ENCODE measurements at regions not wholly inside any gene's neighbourhood (a gene's known extent, or its start where the extent isn't known, plus 50 kb on each side); places are given as distances from the start of the nearest gene placed in this dataset.

DNA sequence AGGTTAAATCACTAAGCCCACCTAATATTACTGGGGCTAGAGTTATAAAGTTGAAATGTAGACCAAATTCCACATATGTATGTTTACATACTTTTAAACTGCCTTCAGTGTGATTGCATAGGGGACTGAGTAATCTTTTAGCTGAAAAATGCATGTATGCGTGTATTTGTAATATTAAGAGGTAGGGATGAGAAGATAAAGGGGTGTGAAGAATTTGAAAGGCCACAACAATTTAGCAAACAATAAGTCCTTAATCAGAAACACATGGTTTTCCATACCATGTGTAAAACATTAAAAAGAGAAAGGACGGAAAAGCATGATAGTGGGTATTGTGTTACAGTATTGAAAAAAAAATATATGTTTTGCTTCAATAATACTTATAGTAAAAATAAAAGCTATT lies 919.9 kb upstream of the FLRT2 start:
- TF ChIP-seq, protein P1, sequence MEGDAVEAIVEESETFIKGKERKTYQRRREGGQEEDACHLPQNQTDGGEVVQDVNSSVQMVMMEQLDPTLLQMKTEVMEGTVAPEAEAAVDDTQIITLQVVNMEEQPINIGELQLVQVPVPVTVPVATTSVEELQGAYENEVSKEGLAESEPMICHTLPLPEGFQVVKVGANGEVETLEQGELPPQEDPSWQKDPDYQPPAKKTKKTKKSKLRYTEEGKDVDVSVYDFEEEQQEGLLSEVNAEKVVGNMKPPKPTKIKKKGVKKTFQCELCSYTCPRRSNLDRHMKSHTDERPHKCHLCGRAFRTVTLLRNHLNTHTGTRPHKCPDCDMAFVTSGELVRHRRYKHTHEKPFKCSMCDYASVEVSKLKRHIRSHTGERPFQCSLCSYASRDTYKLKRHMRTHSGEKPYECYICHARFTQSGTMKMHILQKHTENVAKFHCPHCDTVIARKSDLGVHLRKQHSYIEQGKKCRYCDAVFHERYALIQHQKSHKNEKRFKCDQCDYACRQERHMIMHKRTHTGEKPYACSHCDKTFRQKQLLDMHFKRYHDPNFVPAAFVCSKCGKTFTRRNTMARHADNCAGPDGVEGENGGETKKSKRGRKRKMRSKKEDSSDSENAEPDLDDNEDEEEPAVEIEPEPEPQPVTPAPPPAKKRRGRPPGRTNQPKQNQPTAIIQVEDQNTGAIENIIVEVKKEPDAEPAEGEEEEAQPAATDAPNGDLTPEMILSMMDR (IDR thresholded peaks at IDR 0.05; ENCODE audit: insufficient read depth, missing control alignments): no peak
- FAIRE-seq (no peak), DNase-seq (ENCODE audit: insufficient read length, low spot score) (no peak)

DNA sequence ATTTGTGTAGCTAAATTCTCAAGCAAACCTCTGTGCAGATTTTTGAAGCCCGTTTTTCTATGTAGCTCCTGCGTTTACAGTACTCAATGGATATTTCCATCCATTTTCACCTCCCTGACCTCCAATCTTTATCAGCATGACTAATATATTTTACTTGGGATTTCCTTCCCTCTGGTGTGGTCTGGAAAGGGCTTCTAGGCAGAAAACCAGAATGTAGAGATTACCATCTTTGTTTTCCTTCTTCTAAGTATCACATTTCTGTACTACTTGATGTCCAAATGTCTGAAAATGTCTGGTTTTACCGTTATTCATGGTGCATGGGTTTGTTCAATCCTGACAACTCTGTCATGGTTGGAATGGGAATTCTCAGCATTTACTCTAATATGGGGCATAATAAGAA lies 907.6 kb upstream of the FLRT2 start:
- DNase-seq (ENCODE audit: insufficient read length, low spot score): no peak
- TF ChIP-seq, protein P1 (IDR thresholded peaks at IDR 0.05; ENCODE audit: insufficient read depth, missing control alignments): no peak
- no peak for FAIRE-seq

DNA sequence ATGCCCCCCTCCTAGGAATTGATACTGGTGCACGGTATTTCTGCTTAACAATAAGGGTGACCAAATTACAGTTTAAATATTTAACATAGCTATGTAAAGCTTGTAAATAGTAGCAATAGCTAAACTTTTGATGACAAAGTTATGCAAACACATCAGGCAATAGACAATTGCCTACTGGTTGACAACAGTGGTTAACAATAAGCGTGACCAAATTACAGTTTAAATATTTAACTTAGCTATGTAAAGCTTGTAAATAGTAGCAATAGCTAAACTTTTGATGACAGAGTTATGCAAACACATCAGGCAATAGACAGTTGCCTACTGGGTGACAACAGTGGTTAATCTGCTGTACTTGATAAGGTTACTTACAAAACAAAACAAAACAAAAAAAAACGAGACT lies 886.5 kb upstream of the FLRT2 start:
- TF ChIP-seq, protein P1 (IDR thresholded peaks at IDR 0.05; ENCODE audit: insufficient read depth, missing control alignments): no peak
- FAIRE-seq: no peak
- no peak for DNase-seq (ENCODE audit: insufficient read length, low spot score)

DNA sequence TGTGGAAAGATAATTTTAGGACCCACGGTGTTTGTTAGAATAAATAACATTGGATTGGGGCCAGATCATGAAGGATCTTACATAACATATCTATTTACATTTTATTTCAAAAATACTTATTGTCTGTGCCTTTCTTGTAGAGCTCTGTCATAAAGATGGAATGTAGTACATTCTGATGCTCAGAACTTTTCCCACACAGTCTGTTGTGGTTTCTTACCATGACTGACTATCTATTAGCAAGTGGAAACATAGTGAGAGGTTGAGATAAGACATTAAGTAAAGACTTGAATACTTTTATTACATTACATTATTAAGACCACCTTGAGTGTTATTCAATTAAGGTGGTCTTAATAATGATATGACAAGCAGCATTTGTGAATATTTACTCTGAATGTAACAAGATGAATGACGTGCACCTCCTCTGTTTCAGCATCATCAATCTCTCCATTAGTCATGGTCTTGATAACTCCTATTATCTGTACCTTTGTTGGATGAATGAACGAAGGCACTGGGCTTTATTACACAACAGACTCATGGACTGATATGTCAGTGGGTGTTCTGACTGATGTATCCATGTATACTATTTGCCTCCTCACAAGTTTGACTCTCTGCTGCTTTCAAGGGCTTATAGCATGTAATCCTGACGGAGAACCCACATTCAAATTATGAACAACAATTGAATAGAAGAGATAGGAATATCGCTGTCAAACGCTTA lies 883.0 kb upstream of the FLRT2 start:
- DNase-seq (ENCODE audit: insufficient read length, low spot score) (no peak), FAIRE-seq (no peak)
- TF ChIP-seq, protein P1 (IDR thresholded peaks at IDR 0.05; ENCODE audit: insufficient read depth, missing control alignments): no peak

DNA sequence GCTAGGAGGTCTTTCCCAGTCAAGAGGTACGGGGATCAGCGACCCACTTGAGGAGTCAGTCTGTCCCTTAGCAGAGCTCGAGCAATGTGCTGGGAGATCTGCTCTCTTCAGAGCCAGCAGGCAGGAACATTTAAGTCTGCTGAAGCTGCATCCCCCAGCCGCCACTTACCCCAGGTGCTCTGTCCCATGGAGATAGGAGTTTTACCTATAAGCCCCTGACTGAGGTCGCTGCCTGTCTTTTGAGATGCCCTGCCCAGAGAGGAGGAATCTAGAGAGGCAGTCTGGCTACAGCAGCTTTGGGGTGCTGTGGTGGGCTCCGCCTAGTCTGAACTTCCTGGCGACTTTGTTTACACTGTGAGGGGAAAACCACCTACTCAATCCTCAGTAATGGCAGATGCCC lies 874.9 kb upstream of the FLRT2 start:
- TF ChIP-seq, protein P1 (IDR thresholded peaks at IDR 0.05; ENCODE audit: insufficient read depth, missing control alignments): no peak
- DNase-seq (ENCODE audit: insufficient read length, low spot score) (no peak), FAIRE-seq (no peak)

DNA sequence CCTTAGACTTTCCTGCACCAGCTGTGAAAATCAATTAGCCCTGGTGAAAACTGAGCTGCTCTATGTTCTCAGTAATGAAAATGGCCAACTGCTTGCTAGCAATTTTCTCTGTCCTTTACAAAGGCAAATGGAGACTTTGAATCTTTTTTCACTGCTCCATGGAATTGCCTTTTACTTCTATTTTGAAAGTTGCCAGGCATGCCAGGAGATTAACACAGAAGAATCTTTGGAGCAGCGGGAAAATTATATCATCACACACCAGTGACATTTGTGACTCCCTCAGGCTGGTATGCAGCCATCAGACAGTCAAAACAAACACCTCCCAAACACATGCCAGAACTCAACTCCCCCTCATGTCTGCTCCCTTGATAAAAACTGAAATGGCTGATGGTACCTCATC lies 872.0 kb upstream of the FLRT2 start:
- no peak for DNase-seq (ENCODE audit: insufficient read length, low spot score)
- TF ChIP-seq, protein P1 (IDR thresholded peaks at IDR 0.05; ENCODE audit: insufficient read depth, missing control alignments): no peak
- FAIRE-seq: no peak

DNA sequence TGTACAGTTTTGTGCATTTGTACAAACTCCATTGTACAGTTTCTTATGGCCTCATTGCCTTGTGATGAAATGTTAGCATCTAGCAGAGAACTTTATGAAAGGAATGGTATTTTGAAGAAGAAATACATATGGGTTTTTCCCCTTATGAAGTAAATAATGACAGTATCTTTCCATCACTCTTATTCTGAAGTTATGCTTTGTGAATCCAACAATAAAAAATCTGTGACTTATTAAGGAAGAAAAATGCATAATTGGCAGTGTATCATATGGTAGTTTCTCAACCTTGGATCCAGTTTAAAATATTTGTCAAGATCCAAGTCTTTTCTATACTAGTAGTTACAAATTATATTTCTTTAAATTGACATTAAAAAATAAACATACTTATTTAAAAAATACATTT lies 859.1 kb upstream of the FLRT2 start:
- no peak for FAIRE-seq
- TF ChIP-seq, protein P1 (IDR thresholded peaks at IDR 0.05; ENCODE audit: insufficient read depth, missing control alignments): no peak
- no peak for DNase-seq (ENCODE audit: insufficient read length, low spot score)
